GM19239 (cell line): ENCODE measurements at regions not wholly inside any gene's neighbourhood (a gene's known extent, or its start where the extent isn't known, plus 50 kb on each side); places are given as distances from the start of the nearest gene placed in this dataset.
"Not testable (repeated sequence)": the region's sequence is repeated elsewhere in the genome, so short reads cannot be mapped to it uniquely, and the experiment has no call there.

Source experiments
- DNase-seq: peaks from one replicate; pipeline ENCODE4 v3.0.0; 2011; ENCODE audit warnings: low spot score; ENCODE audit not compliant: insufficient read length
- FAIRE-seq: peaks from 2 replicates; lab custom pipeline; 2011; peaks lifted over from hg19 to GRCh38; lab: Jason Lieb, UNC

DNA sequence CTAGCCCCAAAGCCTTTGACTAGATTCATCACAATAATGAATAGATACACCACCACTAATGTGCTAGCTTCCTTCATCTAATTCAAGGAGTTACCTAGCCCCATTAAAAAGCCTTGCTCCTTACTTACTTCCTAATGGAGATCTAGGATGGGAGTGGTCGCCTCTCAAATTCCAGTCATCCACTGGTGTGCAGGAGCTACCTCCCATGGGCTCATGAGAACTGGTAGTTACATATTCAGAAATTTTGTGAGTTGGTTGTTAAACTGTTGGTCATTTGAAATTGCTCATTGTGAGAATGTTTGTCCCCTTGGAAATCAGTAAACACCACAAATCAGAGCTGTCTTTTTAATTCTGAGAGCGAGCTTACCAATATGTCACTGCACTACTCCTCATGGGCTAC, 91.7 kb upstream of the GDNF start:
- FAIRE-seq = no peak

DNA sequence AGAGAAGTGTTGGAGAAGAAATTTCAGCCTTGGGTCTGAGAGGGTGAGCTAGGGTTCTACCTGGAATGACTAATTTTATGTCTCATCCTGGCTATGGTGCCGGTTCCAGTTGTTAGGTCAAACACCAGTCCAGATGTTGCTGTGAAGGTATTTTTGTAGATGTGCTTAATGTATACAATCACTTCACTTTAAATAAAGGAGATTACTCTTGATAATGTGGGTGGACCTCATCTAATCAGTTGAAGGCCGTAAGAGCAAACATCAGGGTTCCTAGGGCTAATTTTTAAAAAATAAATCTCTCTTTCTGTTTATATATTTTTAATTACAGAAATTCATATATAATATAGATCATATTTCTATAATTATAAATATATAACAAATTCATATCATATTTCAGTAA, 90.5 kb upstream of the GDNF start:
- DNase-seq = no peak
- FAIRE-seq = no peak

More for the DNA sequence above, 91.7 kb upstream of the GDNF start:
- no peak for DNase-seq

DNA sequence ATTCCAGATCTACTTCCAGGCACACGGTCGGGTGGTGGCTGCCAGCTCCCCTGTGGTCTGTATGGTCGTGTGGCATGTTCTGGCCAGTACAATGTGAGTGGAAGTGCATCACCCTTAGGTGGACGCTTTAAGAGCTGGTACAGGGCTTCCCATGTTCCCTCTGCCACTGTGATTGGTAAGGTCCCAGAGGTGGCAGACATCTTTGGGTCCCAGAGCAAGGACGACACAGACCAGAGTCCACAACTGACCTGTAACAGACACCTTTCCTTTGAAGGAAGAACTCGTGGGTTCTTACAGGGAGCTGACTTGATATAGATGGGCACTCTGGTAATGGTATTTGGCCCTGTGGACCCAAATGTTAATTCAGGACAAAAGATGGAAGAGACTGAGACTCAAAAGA, 90.0 kb upstream of the GDNF start:
- FAIRE-seq (no peak), DNase-seq (no peak)

DNA sequence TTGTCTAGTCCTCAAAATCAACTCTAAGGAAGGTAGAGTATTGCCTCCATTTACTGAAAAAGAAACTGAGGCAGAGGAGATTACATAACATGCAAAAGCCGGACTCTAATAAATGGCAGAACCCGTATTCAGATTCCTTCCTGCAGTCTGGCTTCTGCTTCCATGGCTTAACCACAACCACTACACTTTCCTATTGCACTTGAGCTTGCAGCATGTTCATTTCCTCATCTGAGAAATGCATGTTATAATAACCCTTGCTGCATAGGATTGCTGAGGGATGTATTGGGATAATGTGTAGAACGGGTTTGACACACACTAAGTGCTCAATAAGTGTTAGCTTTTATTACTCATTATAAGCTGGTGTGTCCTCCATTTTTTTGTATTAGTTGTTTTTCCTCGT, 87.9 kb upstream of the GDNF start:
- peak; percentile 79 for FAIRE-seq
- DNase-seq = not testable (repeated sequence)

DNA sequence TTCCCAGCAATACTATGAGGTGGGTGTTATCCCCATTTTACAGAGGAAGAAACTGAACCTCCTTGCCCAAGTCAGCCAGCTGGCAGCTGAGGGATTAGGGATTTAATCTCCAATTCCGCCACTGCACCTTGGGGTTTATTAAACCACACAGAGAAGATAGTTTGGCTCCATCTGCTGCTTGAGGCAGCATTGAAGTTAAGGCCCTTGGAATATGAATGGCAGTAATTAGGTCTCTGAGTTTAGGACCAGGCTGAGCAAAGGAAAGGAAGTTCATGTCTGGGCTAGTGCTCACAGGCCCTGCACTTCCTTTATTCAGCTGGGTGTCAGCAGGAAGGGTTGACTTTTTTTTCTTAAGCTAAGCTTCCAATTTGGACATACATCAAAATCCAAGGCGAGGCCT, 86.9 kb upstream of the GDNF start:
- DNase-seq (no peak), FAIRE-seq (no peak)

DNA sequence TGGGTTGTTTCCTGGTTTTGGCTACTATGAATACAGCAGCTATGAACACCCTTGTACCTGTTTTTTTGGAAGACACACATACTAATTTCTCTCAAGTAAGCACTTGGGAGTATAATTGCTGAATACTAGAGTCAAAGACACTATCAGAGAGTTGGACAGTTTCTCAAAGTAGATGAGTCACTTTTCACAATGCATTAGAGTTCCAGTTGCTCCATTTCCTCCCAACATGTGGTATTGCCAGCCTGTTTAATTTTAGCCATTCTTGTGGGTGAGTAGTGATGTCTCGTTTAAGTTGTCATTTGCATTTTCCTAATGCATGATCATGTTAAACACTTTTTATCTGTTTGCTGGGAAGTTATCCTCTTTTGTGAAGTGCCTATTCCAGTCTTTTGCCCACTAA, 81.6 kb upstream of the GDNF start:
- DNase-seq (no peak), FAIRE-seq (no peak)

DNA sequence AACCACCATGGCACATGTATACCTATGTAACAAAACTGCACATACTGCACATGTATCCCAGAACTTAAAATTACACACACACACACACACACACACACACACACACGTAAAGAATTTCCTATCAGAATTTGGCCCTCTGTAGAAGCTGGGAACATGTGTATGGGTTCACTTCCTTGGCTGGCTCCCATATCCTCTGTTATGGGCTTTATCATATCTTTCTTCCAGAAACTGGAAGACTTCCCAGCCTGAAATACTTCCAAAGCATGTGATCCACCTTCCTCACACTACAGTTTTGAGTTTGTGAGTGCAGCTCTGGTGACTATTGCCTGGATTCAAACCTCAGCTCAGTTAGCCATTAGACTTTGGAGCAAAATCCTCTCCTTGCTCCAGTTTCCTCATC, 78.6 kb upstream of the GDNF start:
- no peak for DNase-seq
- FAIRE-seq = no peak

DNA sequence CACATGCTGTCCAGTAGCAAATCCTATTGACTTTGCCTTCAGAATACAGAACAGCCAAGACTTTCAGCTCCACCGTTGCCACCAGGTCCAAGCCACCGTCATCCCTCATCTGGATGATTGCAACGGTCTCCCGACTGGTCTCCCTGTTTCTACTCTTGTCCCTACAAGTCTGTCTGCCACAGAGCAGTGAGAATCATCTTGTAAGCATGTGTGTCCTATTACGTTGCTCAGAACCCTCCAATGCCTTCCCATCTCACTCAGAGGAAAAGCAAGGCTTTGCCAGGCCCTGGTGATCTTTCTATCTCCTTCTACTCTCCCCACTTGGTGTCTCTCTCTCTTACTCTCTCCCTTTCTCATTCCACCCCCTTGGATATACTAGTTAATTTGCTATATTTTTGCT, 76.7 kb upstream of the GDNF start:
- DNase-seq (no peak), FAIRE-seq (no peak)

DNA sequence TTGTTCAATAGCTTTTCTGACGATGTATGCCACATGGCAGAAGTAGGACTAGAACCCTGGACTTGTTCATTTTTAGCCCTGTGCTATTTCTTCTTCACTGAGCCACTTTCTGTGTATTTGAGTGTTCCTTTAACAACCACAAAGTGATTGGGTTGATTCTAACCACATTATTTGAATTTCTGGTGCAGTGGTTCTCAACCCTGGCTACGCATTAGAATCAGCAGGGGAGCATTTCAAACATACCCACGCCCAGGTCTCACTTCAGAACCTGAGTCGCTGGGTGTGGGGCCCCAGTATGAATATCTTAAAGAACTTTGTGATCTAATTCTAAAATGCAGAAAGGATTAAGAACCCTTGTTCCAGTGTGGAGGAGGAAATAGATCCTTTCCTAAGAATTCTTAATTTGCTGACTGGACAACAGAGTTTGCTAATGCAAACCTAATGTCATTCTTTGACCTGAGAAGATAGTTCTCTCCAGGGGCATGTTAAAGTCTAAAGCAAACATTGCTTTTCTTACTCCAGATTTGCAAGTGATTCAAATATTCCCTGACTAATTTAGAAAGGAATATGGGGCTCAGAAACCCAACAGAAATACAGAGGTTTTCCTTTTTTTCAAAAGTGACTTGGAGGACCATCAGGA, 75.4 kb upstream of the GDNF start:
- FAIRE-seq (peak; percentile 21), DNase-seq (no peak)

DNA sequence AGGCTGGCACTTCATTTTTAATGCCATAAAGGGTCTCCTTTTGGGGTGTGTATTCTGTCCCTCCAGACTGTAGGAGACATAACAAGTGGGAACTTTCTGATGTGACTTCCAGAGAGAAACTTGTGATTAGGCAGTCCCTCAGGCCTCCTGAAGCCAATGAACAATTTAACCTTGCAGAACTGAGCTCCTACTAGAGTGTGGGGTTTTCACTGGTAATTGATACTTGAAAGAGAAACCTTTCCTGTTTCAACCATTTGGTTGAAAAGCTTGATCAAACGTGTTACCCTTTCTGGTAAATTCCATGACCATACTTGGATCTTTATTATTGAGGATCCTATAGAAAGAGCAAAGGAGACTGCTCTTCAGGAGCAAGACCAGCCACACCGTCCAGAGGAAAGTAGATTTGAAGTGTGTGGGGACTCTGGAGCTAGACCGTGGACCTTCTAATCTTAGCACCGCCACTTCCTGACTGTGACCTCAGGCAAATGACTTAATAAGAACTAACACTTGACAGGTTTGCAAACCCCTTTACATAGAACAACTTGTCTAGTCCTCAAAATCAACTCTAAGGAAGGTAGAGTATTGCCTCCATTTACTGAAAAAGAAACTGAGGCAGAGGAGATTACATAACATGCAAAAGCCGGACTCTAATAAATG, 69.9 kb upstream of the GDNF start:
- peak; percentile 59 for FAIRE-seq
- DNase-seq = peak; percentile 6

DNA sequence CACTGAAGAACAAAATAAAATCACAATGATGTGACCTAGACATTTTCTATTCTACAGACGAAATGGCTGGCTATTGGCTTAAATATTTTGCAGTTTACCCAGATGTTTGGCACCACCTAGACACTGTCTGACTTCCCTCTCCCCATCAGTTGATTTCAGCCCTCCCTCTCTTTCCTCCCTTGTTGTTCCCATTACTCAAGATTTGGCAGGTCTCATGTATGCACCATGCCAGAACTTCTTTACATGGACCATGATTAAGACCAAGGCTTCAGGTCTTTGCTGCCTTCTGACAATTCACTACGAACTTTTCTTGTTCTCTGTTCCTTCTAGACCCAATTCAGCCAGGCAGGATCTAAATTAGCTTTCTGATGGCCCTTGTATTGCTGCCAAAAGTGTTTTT, 66.6 kb upstream of the GDNF start:
- DNase-seq (no peak), FAIRE-seq (no peak)

DNA sequence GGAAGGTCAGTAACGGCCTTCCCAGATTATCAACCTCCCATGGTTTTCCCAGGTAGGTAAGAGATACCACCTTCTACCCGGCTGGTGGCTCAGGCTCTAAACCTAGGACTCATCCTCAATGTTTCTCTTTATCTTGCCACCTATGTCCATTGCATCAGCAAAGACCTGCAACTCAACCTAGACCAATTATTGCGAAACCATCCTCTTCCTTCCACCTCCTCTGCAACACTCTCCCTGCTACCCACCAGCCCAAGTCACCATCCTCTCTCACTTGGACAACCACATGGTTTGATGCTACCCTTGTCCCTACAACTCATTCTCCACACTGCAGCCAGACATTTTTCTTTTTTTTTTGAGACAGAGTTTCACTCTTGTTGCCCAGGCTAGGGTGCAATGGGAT, 65.4 kb upstream of the GDNF start:
- FAIRE-seq = no peak
- DNase-seq = no peak

DNA sequence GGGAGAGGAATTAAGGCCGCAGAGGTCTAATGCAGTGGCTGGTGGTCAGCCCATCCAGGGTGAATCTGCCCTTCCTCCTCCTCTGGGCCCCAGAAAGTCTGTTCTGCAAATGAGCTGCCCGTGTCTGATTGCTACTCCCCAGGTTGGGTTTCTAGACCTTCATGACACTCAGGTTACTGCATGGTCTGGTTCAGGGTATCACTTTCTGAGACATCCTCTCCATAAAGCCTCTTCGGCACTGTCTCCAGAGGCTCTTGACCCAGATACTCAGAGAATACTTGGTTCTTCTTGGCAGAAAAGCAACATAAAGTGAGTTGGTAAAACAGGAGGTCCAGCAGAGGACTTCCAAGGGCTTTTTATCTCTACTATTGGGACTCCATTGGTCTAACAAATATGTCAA, 62.5 kb upstream of the GDNF start:
- FAIRE-seq (no peak), DNase-seq (no peak)

DNA sequence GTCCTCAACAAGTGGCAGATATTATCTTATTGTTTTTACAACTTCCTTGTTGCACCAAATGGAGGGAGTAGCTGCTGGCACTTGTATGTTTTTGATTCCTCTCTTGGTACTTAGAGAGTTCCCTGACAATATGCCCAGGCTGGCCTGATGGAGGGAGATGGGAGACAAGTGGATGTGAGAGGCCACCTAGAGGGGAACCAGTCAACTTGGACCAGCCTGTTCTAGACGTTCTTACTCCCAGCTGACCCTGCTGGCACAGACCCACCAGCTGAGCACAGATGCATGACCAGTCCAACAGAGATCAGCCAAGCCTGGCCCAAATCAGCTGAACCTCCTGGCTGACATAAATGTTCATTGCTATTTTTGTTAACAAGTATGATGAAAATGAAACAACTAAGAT, 60.9 kb upstream of the GDNF start:
- no peak for FAIRE-seq
- DNase-seq = no peak

DNA sequence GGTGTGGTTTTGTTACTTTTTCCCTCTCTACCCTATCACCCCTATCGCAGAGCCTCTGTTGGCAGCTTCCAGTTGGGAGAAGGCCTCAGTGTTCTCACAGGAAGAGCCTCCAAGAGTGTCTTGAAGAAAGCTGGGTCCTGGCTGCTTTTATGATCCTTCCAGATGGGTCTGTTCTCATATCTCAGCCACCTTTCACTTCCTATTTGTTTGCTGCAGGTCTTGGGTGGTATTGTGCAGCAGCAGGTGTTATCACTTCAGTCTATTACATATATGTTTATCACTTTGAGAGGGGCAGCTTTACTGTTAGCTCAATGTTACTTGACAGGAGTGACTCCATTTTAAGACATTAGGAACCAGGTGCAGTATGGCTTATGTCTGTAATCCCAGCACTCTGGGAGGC, 59.2 kb upstream of the GDNF start:
- no peak for DNase-seq
- no peak for FAIRE-seq

DNA sequence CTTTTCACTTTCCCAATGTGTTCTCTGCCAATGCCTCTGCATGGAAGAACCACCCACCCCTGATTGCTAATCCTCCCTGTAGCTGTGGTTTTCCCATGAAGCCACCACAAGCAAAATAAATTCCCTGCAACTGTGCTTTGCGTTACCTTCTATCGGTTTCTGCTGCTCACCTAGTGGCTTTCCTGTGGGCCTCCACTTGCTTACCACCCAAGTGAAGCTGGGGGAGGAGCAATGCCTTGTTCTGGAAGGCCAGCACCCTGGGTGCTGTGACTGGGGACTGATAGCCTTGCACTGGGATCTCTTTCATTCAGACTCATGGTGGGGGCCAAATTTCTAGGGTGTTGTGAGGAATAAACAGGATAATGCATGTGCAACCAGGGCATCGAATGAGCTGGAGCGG, 56.3 kb upstream of the GDNF start:
- FAIRE-seq (no peak), DNase-seq (no peak)

DNA sequence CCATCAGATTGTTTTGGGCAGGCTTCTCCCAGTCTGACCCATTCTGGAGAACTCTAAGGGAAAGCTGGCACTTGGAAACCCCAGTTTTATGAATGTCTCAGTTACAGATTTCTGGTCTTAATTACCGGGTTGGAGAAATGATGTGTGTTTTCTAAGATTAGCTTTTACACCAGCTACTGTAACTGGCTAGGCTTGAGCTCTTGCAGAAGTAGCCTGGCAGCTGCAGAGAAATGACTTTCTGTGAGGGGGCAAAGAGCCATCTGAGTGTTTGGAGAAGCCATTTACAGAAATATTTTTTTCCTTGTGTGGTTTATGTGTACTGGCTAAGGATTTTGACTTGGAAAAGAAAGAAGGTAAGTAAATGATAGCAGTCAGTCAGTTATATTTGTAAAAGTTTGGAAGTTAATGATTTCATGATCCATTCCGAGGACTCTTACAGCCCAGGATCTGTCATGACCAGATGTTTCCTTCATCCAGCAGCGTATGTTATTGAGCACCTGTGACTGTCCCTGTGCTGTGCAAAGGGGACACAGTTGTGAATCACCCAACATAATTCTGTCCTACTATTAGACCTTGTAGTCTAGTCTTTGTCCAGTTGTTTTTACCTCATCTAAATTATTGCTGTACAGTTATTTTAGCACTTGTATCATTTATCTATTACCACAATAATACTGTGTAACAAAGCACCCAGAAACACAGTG, 53.7 kb upstream of the GDNF start:
- no peak for FAIRE-seq
- DNase-seq = no peak

DNA sequence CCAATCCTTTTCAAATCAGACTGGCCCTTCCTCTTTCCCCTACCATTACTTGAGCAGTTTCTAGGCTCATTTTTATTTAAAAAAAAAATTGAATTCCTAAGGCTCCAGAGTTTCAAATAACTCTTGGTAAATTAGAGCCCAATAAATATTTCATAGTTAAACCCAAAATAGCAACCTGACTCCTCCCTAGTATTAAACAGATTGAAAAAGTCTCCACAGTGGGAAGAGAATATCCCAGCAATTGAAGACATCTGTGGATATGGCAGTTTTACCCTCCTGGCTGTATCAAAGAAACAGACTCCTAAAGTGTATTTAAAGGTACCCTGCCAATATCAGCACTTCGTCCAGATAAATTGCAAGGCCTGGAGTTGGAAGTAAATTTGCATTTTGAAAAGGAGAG, 52.7 kb upstream of the GDNF start:
- DNase-seq (no peak), FAIRE-seq (no peak)

DNA sequence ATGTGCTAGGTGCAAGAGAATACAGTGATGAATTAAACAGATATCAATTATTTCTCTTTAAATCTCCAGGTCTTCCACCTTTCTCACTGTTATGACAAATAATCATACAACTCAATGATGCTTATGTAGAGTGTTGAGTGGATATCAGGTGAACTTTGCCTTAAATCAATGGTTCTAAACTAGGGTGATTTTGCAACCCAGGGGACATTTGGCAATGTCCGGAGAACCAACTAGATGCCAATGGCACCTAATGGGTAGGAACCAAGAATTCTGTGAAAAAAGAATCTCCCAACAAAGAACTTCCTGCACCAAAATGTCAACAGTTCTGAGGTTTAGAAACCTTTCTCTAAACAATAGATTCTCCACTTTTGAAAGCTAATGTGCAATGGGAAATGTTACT, 52.0 kb upstream of the GDNF start:
- DNase-seq (no peak), FAIRE-seq (no peak)

DNA sequence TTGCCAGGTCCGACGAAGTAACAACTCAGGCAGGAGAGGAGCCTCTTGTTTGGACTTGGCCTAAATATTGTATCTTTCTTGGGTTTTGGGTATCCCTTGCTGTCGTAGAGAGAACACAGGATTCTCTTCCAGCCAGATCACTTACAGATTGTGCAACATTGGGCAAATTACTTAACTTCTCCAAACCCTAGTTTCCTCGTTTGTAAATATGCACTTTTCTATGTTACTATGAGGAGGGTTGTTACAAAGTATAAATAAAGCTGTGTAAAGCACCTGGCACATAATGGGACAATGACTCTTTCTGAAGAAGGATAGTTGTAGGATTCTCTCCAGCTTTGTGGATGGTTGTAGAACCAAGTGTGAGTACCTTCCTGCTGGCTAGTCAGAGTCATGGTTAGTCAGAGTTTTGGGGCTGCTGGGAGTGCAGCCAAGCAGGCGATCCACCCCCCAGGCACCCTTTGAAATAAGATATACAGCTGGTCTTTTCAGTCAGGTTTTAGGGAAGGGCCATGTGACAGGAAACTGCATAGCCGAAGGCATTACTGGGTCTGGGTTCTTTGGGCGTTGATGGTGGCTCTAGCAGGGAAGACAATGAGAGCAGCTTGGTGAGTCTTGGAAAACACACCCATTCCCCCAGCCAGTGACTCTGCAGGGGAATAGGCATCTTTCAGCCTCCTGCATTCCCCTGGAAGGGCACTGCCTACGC, 49.9 kb upstream of the GDNF start:
- FAIRE-seq = no peak
- DNase-seq = no peak
